ENCODE measurements at regions not wholly inside any gene's neighbourhood (a gene's known extent, or its start where the extent isn't known, plus 50 kb on each side); places are given as distances from the start of the nearest gene placed in this dataset.
"Not testable (repeated sequence)": the region's sequence is repeated elsewhere in the genome, so short reads cannot be mapped to it uniquely, and the experiment has no call there.

- not testable (repeated sequence) for DNase-seq
Observed at GRCh38 chr14:44385296-44385695, 121.8 kb downstream of the FSCB start.

- DNase-seq = not testable (repeated sequence)
Observed at GRCh38 chr14:44384601-44385293, 122.3 kb downstream of the FSCB start.

GRCh38 chr14:44384093-44384492 is 123.0 kb downstream of the FSCB start:
- peak; percentile 4 for DNase-seq

GRCh38 chr14:44383636-44384035 is 123.4 kb downstream of the FSCB start:
- no peak for DNase-seq

DNA sequence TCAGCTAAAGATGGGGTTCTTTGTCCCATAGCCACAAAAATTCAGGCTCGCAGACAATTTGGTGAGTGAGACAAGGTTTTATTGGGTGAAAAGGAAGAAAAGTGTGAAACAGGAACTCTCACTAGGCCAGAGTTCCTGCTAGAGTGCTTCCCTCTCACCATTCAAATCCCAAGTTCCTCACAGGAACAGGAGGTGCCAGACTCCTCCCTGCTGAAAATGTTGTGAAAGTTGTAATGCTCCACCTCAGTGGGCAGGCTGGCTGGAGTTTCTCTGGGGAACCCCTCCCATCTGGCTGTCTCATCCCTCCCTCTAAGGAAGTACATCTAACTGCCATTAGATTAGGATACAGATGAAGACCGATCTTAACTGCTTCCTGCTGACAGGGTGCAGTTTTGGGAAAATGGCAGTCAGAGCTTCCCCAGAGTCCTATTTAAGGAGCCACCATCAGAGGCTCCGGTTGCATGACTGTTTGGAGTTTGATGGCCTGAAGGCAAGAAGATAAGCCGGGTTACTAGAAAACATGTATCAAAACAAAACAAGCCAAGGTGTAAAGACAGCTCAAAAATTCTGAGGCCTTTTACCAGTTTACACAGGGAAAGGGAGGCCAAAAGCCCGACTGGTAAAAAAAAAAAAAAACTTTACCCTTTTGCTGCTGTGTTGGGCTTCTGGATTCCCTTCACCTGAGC is 127.6 kb downstream of the FSCB start:
- no peak for DNase-seq

DNA sequence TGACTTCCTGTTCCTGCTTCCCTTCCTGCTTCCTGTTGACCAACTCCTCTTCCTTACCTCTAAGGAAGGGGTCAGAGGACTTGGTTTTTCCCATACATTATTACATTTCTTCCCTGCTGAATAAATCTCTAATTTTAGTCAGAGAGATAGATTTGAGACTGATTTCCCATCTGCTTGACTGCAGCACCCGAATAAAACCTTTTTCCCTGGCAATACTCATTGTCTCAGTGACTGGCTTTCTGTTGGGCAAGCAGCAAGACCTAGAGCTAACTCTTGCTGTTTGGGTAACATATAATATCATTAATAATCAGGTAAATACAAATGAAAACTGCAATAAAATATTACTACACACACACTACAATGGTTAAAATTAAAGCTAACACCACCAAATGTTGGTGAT is 132.2 kb downstream of the FSCB start:
- no peak for DNase-seq

DNA sequence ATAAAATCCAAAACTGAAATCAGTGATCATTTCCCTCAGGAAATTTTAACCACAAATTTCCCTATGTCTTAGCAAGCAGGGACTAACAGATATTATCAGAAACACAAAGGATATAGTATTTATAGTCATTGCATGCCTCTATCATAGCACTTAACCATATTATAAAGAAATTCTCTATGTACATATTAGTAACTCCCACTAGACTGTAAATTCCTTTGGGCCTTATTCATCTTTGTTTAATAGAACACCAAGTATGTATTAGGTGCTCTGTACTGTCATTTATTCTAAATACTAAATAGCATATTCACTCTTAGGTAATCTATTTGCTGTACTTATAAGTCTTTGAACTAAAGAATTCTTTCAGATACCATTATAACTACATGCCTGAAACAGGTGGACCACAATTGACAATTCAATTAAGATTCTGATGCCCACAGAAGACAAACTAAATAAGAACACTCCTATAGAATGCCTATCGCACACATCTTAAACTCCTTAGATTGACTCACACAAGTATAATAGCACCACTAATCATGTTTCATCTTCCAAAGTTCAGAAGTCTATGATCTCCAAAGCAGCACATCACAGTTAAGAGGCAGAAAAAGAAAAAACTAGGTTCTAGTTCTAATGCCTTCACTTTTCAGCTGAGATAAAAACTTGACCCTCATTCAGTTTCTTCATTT is 134.1 kb downstream of the FSCB start:
- DNase-seq = no peak

GRCh38 chr14:44372231-44372630 is 134.9 kb downstream of the FSCB start:
- no peak for DNase-seq

DNA sequence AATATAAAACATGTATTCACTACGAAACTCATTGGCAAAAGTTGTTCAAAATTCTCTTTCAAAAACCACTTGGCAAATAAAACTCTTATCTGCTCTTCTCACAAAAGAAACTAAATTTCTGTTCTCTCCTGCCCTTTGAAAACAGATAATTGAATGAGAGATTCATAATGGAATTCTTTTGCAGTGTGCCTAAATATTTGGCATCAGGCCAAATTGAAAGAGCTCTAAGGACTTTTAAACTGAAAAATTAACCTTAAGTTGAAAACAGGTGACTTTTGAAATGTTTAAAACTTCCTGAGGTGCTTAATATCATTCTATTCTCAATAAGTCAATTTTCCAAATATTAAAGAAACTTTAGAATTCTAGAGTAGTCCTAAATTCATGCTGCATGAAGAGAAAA is 136.4 kb downstream of the FSCB start:
- DNase-seq = peak; percentile 44

DNA sequence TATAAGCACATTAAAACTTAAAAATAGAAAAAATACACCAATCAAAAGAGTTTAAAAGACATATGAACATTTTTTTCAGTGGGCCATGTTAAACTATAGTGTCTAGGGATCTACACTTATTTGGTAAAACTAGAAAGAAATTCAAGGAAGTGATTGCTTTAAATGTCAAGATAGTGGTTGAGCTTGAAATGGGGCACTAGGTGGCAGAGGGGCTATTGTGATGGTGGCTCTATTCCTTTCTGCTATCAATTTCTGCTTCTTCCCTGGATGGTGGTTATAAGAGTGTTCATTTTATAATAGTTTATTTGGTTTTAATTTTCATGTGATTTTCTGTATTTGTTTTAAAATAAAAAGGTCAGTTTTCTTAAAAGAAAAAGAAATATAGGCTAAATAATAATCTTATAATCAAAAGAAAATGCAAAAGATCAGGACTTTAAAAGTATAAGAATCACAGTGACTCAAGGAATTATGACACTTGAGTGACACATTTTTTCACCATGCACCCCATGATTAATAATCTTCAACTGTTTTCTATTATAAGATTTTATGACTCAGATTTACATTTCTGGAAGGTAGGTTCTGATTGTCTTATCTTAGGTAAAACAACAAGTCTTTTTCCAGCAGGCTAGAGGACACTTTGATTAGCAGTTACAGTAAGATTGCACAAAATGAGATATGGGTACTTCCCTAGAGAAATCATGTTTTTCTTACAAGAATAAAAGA is 137.5 kb downstream of the FSCB start:
- DNase-seq = peak; percentile 60

DNA sequence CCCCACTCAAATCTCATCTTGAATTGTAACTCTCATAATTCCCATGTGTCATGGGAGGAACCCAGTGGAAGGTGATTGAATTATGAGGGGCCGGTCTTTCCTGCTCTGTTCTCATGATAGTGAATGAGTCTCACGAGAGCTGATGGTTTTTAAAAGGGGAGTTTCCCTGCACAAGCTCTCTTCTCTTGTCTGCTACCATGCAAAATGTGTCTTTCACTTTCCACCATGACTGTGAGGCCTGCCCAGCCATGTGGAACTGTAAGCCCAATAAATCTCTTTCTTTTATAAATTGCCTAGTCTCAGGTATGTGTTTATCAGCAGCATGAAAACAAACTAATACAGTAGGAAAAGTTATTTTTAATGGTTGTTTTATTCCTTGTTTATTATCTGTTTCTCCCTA is 146.0 kb downstream of the FSCB start:
- peak; percentile 35 for DNase-seq

GRCh38 chr14:44353805-44354204 is 153.3 kb downstream of the FSCB start:
- no peak for DNase-seq

DNA sequence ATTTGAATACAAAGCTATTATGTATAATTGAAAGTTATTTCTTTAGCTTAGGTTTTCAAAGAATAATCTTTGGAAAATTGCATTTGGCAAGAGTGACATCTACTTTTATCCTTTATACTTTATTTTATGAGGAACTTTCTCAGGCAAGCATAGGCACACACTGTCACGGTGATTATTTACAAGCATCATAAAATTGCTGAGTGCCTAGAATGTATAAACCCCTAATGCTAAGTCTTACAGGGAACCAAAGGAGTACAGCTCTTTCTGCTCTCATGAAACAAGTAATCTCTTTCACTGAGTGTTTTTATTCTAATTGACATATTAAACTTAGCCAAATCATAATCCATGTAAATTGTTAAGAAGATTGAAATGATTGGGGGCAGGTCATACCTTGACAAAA is 154.9 kb downstream of the FSCB start:
- DNase-seq = no peak

DNA sequence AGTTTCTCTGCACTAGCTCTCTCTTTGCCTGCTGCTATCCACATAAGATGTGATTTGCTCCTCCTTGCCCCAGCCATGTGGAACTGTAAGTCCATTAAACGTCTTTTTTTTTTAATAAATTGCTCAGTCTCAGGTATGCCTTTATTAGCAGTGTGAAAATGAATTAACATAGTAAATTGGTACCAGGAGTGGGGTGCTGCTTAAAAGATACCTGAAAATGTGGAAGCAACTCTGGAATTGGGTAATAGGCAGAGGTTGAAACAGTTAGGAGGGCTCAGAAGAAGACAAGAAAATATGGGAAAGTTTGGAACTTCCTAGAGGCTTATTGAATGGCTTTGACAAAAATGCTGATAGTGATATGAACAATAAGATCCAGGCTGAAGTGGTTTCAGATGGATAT is 159.8 kb downstream of the FSCB start:
- no peak for DNase-seq

DNA sequence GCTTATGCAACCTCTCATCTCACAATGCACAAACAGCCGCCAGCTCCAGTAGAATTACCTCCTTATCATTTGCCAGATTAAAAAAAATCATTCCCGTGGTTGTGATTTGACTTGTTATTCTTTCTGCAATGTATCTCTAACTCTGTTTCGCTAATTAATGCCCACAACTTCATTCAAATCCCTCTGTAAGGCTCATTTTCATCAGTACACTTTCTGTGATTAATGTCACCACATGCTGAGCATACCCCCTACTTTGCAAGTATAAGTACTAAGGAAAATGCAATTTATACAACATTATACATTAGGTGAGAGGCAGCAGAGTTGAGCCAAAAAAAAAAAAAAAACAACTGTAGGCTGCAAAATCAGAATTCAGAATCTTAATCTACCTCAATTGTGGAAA is 166.0 kb downstream of the FSCB start:
- DNase-seq = peak; percentile 76

GRCh38 chr14:44339862-44340261 is 167.2 kb downstream of the FSCB start:
- peak; percentile 23 for DNase-seq

- DNase-seq = no peak
Observed at GRCh38 chr14:44339231-44339630, 167.9 kb downstream of the FSCB start.

- DNase-seq = no peak
Observed at GRCh38 chr14:44317441-44317746, 189.7 kb downstream of the FSCB start.

DNA sequence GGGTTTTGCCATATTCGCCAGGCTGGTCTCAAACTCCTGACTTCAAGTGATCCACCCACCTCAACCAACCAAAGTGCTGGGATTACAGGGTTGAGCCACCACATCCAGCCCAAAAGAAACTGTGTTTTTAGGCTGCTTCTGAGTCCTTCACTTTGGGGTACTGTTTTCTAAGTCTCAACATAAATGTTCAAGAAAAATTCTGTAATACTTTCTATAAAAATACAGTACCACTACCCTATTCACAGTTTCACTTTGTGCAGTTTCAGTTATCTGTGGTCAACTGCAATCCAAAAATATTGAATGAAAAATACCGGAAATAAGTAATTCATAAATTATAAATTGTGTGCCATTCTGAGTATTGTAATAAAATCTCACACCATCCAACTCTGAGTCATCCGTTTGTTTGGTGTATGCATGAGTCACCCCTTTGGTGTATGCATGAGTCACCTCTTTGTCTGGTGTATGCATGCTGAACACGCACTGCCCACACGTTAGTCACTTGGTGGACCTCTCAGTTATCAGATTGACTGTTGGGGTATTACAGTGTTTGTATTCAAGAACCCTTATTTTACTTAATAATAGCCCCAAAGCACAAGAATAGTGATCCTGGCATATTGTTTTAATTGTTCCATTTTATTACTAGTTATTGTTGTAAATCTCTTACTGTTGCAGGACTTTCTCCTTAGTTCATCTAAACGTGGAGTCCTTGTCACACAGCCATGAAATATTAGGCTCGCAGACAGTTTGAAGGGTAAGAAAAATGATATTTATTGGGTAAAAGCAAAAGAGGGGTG is 190.2 kb downstream of the FSCB start:
- DNase-seq = peak; percentile 89

DNA sequence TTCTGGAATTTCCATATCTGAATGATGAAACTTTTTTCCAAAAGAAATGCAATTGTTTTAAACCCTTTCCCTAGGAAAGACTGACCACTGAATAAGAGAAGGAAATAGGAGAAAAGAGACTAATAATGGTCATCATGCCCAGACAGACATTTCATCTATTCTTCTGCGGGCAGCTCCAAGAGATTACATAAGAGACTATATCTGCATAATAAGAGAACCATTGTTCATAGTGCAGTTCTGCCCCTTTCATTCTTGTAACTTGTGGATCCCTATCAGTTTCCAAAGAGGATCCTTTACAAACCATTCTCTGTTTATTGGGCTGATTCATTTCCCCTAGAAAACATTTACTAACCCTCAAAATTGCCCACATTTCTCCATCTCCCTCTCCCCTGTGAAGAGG is 197.8 kb downstream of the FSCB start:
- no peak for DNase-seq

GRCh38 chr14:44300916-44301315 is 206.2 kb downstream of the FSCB start:
- peak; percentile 88 for DNase-seq

DNA sequence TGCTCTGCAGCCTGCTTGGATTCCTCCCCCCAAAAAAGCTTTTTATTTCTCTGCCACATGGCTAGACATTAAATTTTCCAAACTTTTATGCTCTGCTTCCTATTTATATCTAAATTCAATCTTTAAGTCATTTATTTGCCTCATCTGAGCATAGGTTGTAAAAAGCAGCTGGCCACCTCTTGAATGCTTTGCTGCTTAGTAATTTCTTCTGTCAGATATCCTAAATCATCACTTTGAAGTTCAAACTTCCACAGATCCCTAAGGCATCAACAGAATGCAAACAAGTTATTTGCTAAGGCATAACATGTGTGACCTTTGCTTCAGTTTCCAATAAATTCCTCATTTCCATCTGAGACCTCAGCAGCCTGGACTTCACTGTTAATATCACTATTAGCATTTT is 209.6 kb downstream of the FSCB start:
- DNase-seq = peak; percentile 16

DNA sequence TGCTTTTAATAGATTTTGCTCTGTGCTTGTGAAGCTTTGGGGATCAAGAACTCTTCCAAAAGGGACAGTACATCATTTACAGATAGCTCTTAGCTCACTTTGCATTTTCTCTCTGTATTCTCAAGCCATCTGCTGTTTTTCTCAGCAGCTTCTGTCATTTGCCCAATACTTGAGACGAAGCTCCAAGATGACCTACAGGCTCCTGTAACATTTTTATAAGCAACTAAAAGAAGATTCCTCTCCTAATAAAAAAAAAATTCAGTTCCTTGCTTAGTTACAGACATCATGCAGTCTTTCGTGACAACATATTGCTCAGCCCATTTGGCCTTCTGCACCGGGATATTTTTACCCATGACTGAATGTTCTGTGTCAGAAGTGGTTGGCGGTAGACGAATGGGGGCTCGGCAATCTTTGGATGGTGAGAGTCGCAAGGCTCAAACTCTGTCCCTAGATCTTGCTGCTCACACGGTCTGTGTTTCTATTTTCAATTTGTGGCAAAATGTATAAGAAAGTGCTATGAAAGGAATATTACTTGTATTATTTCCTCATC is 215.6 kb downstream of the FSCB start:
- DNase-seq = no peak

All from NCI-H69 (cell line).